ENCODE measurements at regions not wholly inside any gene's neighbourhood (a gene's known extent, or its start where the extent isn't known, plus 50 kb on each side); places are given as distances from the start of the nearest gene placed in this dataset.
"Not testable (repeated sequence)": the region's sequence is repeated elsewhere in the genome, so short reads cannot be mapped to it uniquely, and the experiment has no call there.

DNA sequence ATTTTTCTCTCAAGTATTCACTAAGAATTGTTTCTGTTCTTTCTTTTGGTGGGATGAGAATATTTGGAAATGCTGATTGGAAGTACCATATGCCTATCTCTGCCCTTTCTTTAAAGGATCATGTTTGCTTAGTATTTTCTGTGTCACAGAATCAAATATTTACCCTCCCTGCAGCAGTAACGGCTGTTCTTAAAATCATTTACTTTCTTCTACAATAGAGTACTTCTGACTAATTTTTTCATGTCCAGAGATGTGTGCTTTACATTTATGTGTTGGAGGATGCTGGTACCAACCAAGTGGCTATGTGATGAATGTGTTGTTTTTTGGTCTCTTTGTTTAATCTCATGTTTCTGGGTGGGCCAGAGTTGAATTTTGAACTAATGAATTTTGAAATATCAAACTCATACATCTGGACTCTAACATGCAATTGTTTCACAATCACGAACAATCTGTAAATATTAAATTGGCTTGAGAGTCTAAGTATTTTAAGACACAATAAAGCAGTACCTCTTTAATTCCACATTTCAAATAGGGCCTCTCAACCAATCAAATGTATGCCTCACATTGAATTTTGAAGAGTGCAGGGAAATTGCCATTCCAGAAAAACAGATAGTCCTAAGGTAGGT is 59.4 kb upstream of the ARSJ start:
- WGBS, 4 donors, result 79 to 89% (median 85%) methylated on average over 2 of the region's 2 CpGs
- intact Hi-C loops (cut with DNase I), result no loop called here
- TF ChIP-seq POLR2A (IDR thresholded peaks at IDR 0.05), result no peak
- TF ChIP-seq, protein P1, sequence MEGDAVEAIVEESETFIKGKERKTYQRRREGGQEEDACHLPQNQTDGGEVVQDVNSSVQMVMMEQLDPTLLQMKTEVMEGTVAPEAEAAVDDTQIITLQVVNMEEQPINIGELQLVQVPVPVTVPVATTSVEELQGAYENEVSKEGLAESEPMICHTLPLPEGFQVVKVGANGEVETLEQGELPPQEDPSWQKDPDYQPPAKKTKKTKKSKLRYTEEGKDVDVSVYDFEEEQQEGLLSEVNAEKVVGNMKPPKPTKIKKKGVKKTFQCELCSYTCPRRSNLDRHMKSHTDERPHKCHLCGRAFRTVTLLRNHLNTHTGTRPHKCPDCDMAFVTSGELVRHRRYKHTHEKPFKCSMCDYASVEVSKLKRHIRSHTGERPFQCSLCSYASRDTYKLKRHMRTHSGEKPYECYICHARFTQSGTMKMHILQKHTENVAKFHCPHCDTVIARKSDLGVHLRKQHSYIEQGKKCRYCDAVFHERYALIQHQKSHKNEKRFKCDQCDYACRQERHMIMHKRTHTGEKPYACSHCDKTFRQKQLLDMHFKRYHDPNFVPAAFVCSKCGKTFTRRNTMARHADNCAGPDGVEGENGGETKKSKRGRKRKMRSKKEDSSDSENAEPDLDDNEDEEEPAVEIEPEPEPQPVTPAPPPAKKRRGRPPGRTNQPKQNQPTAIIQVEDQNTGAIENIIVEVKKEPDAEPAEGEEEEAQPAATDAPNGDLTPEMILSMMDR (IDR thresholded peaks at IDR 0.05), result no peak

DNA sequence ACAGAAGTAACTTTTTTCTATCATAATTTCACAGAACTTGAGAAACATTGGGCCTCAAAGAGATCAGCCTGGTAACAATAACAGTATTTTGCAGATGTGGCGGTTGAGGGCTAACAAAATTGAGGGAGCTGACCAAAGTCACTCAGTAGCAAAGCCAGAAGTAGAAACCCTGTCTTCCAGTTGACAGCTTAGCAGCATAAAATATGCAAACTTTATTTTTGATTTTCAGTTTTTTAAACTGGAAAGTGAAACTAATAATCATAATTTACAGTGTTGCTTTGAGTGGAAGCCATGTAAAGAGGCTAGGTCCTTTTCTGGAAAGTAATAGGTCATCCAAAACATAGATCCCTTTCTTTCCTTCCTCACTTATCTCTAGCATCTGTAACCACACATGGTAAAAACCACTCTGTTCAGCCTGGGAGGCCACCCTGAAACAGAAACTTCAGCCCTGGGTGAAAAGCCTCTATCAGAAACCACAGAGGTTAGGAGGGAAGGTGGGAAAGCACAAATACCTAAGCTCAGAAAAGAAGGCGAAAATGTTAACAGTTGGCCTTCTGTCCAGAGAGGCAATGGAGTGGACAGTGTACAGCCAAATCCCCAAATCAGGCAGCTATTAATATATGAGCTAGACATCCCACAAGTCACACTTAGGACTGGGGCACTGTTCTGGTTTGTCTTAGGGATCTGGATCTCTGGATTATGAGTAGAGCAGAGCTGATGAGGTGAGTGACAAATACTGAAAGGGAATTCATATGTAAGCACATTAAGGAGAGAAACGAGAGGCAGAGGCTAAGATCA is 61.1 kb upstream of the ARSJ start:
- no peaks in the 10 kb centered on the region for H3K36me3 ChIP-seq (replicated peaks in 1 of 2)
- intact Hi-C loops (cut with DNase I), result no loop called here
- H3K4me1 ChIP-seq (replicated peaks in 1 of 2), result no peaks in the 10 kb centered on the region
- no peak for DNase-seq
- 56 to 62% (median 56%) methylated on average over 3 of the region's 3 CpGs for WGBS, 4 donors
- H3K9me3 ChIP-seq (replicated peaks in 1 of 3), result no peaks in the 10 kb centered on the region
- no peak overlapping the region for H3K4me3 ChIP-seq
- no peaks in the 10 kb centered on the region for H3K27me3 ChIP-seq
- TF ChIP-seq POLR2A (IDR thresholded peaks at IDR 0.05), result no peak
- TF ChIP-seq, protein P1 (IDR thresholded peaks at IDR 0.05), result no peak
- no peak overlapping the region for H3K27ac ChIP-seq

More for the DNA sequence above, 59.4 kb upstream of the ARSJ start:
- H3K4me1 ChIP-seq (replicated peaks in 1 of 2), result no peaks in the 10 kb centered on the region
- no peaks in the 10 kb centered on the region for H3K9me3 ChIP-seq (replicated peaks in 1 of 3)
- H3K27ac ChIP-seq, result no peak overlapping the region
- H3K27me3 ChIP-seq, result no peaks in the 10 kb centered on the region
- no peaks in the 10 kb centered on the region for H3K36me3 ChIP-seq (replicated peaks in 1 of 2)
- no peak overlapping the region for H3K4me3 ChIP-seq
- DNase-seq, result no peak

DNA sequence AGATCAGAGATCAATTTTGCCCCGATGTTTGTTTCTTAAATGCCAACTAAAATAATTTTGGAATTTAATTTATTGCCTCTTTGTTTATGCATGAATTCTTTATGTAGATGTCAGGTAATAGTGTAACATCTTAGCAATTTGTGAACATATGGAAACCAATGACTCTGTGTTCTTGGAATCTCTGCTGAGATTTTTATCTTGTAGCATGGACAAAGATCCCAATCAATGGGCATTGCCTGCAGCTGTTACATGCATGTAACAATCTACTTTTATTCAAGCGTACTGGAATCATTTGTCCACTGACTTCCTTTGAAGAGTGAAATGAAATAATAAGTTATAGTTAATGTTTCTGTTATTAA is 61.6 kb upstream of the ARSJ start:
- TF ChIP-seq POLR2A (IDR thresholded peaks at IDR 0.05), result no peak
- TF ChIP-seq, protein P1 (IDR thresholded peaks at IDR 0.05), result no peak
- H3K27ac ChIP-seq, result no peak overlapping the region
- DNase-seq, result no peak
- no peaks in the 10 kb centered on the region for H3K9me3 ChIP-seq (replicated peaks in 1 of 3)
- no peaks in the 10 kb centered on the region for H3K36me3 ChIP-seq (replicated peaks in 1 of 2)
- no peak overlapping the region for H3K4me3 ChIP-seq
- no peaks in the 10 kb centered on the region for H3K4me1 ChIP-seq (replicated peaks in 1 of 2)
- no peaks in the 10 kb centered on the region for H3K27me3 ChIP-seq
- intact Hi-C loops (cut with DNase I), result no loop called here
- 76 to 83% (median 80%) methylated on average over 2 of the region's 2 CpGs for WGBS, 4 donors

DNA sequence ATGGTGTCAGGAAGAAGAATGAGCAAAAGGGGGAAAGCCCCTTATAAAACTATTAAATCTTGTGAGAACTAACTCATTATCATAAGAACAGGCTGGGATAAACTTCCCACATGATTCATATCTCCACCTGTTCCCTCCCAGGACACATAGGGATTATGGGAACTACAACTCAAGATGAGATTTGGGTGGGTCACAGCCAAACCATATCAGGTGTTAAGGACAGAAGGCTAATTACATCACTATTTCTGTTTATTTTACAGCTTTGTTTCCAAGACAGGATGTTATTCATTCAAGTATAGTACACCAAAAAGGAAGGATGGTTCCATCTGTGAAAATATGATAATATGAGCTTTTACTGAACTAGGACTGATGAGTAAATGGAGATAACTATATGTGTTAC is 63.7 kb upstream of the ARSJ start:
- intact Hi-C loops (cut with DNase I), result no loop called here
- no peak for DNase-seq
- no peaks in the 10 kb centered on the region for H3K4me1 ChIP-seq (replicated peaks in 1 of 2)

DNA sequence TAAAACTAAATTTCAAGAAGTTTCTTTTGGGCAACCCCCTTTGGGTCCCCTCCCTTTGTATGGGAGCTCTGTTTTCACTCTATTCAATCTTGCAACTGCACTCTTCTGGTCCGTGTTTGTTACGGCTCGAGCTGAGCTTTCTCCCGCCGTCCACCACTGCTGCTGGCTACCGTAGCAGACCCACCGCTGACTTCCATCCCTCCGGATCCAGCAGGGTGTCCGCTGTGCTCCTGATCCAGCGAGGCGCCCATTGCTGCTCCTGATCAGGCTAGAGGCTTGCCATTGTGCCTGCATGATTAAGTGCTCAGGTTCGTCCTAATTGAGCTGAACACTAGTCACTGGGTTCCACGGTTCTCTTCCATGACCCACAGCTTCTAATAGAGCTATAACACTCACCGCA is 64.9 kb upstream of the ARSJ start:
- DNase-seq; H3K4me3 ChIP-seq; H3K9me3 ChIP-seq (replicated peaks in 1 of 3); H3K27me3 ChIP-seq; H3K36me3 ChIP-seq (replicated peaks in 1 of 2); intact Hi-C loops (cut with DNase I); H3K4me1 ChIP-seq (replicated peaks in 1 of 2); H3K27ac ChIP-seq: not testable (repeated sequence)
- 88 to 89% (median 88%) methylated on average over 14 of the region's 14 CpGs for WGBS, 4 donors

More for the DNA sequence above, 63.7 kb upstream of the ARSJ start:
- no peaks in the 10 kb centered on the region for H3K9me3 ChIP-seq (replicated peaks in 1 of 3)
- no peaks in the 10 kb centered on the region for H3K27me3 ChIP-seq
- no peaks in the 10 kb centered on the region for H3K36me3 ChIP-seq (replicated peaks in 1 of 2)
- no peak overlapping the region for H3K27ac ChIP-seq
- TF ChIP-seq, protein P1 (IDR thresholded peaks at IDR 0.05), result no peak
- TF ChIP-seq POLR2A (IDR thresholded peaks at IDR 0.05), result no peak
- no peak overlapping the region for H3K4me3 ChIP-seq

Data from adrenal gland (tissue), 9 donors.